SHP77 treated with DMSO at 0.1 percent for 48 hours (cell line): ENCODE measurements at regions not wholly inside any gene's neighbourhood (a gene's known extent, or its start where the extent isn't known, plus 50 kb on each side); places are given as distances from the start of the nearest gene placed in this dataset.
A peak's percentile ranks its signal among the peaks of the same experiment; 100 is the strongest.
"Not testable (repeated sequence)": the region's sequence is repeated elsewhere in the genome, so short reads cannot be mapped to it uniquely, and the experiment has no call there.

Experiments used
- DNase-seq: peaks from one replicate; lab custom pipeline; 2025; lab: John Stamatoyannopoulos, UW

GRCh38 chr17:53633856-53634255 lies 188.9 kb upstream of the KIF2B start:
- no peak for DNase-seq

DNA sequence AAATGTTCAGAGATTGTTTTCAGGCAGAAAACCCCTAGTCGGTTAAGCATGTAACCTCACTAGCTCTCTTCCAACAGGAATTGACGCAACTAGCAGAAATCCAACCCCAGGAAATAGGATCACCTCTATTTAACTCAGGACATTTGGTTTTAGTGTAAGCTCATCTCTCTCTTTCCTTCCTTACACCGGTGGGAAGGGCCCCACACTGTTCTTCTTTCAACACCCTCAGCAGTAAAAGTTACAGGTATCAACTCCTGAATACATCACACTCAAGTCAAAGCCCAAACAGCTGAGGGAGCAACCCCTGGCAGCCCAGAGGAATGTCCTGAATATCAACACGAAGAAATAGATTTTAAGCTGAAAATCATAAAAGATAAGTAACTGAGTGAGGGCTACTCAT lies 191.2 kb upstream of the KIF2B start:
- DNase-seq = no peak

- DNase-seq = no peak
Measured at GRCh38 chr17:53630638-53631037, 192.1 kb upstream of the KIF2B start.

- DNase-seq = no peak
Measured at GRCh38 chr17:53630115-53630514, 192.6 kb upstream of the KIF2B start.

GRCh38 chr17:53629188-53629587 lies 193.5 kb upstream of the KIF2B start:
- DNase-seq = no peak

DNA sequence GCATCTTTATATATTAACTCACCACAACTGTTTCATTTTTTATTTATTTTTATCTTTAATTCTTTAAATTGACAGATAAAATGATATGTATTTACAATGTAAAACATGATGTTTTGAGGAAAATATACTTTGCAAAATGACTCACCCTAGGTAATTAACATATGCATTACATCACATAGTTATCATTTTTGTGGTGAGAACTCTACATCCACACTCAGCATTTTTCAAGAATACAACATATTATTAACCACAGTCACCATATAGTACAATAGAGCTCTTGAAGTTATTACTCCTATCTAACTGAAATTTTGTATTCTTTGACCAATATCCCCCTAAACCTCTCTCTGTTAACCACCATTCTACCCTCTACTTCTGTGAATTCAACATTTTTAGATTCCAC lies 194.7 kb upstream of the KIF2B start:
- DNase-seq = no peak

- DNase-seq = no peak
Measured at GRCh38 chr17:53627511-53627910, 195.2 kb upstream of the KIF2B start.

GRCh38 chr17:53626286-53626685 lies 196.4 kb upstream of the KIF2B start:
- DNase-seq = no peak

DNA sequence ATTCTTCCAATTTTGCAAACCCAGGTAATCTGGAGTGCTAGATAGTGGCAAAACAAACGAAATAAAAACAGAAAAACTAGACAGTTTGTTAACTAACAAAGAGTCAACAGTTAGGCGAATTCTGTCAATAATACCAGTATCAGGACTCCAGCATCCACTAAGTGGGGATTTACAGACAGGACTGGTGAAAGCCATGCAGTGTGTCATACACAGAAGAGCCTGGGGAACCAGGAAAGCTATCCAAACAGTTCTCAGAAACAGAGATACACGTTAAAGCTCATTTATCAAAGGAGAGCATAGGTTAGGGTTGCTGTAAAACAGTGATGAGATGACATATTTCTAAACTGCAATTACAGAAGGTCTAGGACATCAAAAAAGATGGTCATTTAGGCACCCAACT lies 203.7 kb upstream of the KIF2B start:
- no peak for DNase-seq

GRCh38 chr17:53608208-53608607 lies 214.5 kb upstream of the KIF2B start:
- DNase-seq = not testable (repeated sequence)

DNA sequence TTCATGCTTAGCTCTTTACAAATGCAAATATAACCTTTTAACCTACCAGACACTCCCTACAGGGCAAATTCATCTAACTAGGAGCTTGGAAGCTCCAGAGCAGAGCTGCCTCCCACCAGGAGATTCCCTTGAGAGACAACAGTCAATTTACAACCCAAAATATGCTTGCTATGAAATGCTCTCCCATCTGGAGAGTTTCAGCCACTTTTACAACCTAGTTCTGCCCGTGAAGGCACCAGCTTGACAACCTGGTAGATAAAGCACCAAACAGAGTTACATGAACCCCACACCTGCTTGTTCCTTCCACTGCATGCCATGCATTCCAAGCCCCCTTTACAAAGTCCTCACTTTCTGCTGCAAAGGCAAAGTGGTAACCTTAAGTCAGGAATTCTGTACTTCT lies 215.3 kb upstream of the KIF2B start:
- no peak for DNase-seq

DNA sequence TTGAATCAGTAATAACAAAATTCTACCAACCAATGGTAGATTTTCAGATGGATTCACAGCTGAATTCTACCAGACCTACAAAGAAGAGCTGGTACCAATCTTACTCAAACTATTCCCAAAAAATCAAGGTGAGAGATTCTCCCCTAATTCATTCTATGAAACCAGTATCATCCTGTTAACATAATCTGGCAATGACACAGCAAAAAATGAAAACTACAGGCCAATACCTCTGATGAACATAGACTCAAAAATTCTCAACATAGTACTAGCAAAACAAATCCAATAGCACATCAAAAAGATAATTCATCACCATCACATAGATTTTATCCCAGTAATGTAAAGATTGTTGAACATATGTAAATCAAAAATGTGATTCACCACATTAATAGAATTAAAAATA lies 234.4 kb upstream of the KIF2B start:
- DNase-seq = no peak

DNA sequence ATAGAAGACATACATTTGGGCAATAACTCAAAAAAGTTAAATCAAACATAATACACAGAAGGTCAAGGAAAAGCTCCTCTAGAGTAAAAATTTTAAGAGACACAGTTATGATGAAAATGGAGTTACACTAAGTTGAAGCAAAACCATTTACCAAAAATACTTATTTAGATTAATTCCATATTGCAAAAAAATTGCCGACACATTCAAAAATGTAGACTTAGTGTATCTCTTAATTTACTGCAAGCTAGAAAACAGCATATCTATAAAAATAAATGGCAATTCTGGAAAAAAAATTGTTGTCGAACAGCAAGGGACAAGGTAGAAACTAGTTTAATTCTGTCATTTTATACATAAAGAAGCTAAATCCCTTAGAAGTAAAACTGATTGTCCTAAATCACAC lies 248.7 kb upstream of the KIF2B start:
- no peak for DNase-seq

- DNase-seq = no peak
Measured at GRCh38 chr17:53571342-53571741, 251.4 kb upstream of the KIF2B start.

DNA sequence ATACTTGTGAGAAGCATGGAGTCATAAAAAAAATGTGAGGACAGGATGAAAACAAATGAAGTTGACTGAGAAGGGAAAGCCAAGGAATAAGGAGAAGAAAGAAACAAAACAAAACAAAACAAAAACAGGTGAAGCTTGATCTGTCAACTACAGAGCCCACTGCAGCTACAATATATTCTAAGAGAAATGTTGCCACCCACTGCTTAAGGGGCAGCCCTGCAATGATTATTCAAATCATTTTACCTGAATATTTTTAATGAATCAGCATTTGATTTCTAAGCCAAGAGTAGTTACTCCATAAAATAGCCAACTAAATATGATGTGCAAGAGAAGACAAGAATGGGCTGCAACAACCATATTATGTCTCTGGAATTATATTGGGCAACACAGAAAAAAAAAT lies 252.0 kb upstream of the KIF2B start:
- DNase-seq = no peak

- DNase-seq = no peak
Measured at GRCh38 chr17:53560953-53561352, 261.8 kb upstream of the KIF2B start.

DNA sequence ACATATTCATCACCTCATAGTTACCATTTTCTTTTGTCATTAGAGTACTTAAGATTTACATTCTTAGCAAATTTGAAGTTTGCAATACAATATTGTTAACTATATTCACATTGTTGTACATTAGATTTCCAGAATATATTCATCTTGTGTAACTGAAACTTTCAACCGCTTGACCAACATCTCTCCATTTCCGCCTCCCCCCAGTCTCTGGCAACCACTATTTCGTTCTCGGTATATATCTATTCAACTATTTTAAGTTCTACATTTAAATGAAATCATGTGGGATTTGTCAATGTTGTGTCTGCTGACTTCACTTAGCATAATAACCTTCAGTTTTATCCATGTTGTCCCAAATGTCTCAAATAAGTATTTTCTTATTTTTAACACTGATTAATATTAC lies 274.5 kb upstream of the KIF2B start:
- no peak for DNase-seq

DNA sequence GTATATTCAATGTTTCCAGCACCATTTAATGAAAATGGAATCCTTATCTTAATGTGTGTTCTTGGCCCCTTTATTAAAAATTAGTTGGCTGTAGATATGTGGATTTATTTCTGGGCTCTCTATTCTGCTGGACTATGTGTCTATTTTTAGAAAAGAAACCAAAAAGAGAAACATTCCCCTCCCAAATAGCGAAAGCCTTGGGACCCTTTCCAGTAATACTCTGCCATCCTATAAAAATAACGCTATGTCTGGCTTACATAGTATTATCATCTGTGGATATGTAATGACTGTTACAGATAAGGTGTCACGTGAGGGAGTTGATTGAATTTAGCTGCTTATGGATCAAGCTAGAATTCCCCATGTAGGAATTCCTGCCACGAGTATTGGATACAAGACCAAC lies 279.3 kb upstream of the KIF2B start:
- no peak for DNase-seq

DNA sequence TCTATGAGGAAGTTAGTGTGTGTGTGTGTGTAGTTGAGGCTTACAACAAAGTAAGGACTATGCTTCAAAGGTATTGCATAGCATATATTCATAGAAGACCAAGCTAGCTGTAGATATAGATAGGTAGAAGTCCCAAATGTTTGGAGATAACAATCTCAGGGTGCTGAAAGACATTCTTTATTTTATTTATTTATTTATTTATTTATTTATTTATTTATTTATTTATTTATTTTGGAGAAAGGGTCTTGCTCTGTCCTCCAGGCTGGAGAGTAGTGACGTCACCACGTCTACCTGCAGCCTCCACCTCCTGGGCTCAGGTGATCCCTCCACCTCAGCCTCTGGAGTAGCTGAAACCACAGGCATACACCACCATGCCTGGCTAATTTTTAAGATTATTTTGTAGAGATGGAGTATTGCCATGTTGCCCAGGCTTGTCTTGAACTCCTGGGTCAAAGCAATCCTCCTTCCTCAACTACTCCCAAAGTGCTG lies 284.6 kb upstream of the KIF2B start:
- no peak for DNase-seq

- no peak for DNase-seq
Measured at GRCh38 chr17:53527473-53527872, 295.3 kb upstream of the KIF2B start.

GRCh38 chr17:53525590-53525989 lies 297.1 kb upstream of the KIF2B start:
- no peak for DNase-seq

GRCh38 chr17:53516636-53517035 lies 306.1 kb upstream of the KIF2B start:
- peak; percentile 18 for DNase-seq

GRCh38 chr17:53499277-53499676 lies 323.4 kb upstream of the KIF2B start:
- DNase-seq = no peak

GRCh38 chr17:53496356-53496755 lies 326.4 kb upstream of the KIF2B start:
- no peak for DNase-seq

GRCh38 chr17:53492532-53492931 lies 330.2 kb upstream of the KIF2B start:
- DNase-seq = no peak
